PC-9 (cell line): ENCODE measurements at regions not wholly inside any gene's neighbourhood (a gene's known extent, or its start where the extent isn't known, plus 50 kb on each side); places are given as distances from the start of the nearest gene placed in this dataset.

Experiments used
- BruUV-seq: library from RNA; stranded (reverse); fragments of 400-500 nt; replicated peaks from 2 replicates; lab custom pipeline; 2021; lab: Mats Ljungman, UMichigan
- CTCF ChIA-PET: fragments of 300-600 bp; sonication (Branson Sonifier 250); formaldehyde crosslinking; loops from one replicate; lab custom pipeline; 2022; ENCODE audit warnings: antibody characterized with exemption; lab: Charles Lee
- POLR2A ChIA-PET: fragments of 300-600 bp; sonication (Branson Sonifier 250); formaldehyde crosslinking; loops from one replicate; lab custom pipeline; 2022; ENCODE audit warnings: antibody characterized with exemption; ENCODE audit not compliant: unreplicated experiment; lab: Charles Lee
- DNase-seq, 2 experiments: peaks; one replicate each; pipeline versions ENCODE4 v3.0.0 to v3.0.0-alpha.2; 2015 to 2022; ENCODE audit warnings: mixed read lengths in 1 of 2
- H2AFZ ChIP-seq: fragments of 200-600 bp; sonication (generic); 2 replicates; pipeline ENCODE4 v1.8.1; 2017; ENCODE audit warnings: antibody characterized with exemption
- H3F3A ChIP-seq: fragments of 200-600 bp; sonication (generic); 2 replicates; pipeline ENCODE4 v1.8.1; 2017; ENCODE audit warnings: antibody characterized with exemption, mild to moderate bottlenecking, low read depth; ENCODE audit not compliant: insufficient read depth
- H3K27ac ChIP-seq: fragments of 200-600 bp; sonication (generic); 2 replicates; pipeline ENCODE4 v1.6.1; 2016; ENCODE audit warnings: mixed run types
- H3K27me3 ChIP-seq: fragments of 200-600 bp; sonication (generic); 2 replicates; pipeline ENCODE4 v1.6.1; 2016; ENCODE audit warnings: low read depth, mixed run types; ENCODE audit not compliant: insufficient read depth
- H3K36me3 ChIP-seq: fragments of 200-600 bp; sonication (generic); 2 replicates; pipeline ENCODE4 v1.6.1; 2016; ENCODE audit warnings: low read depth, mixed run types
- H3K4me1 ChIP-seq: fragments of 200-600 bp; sonication (generic); replicated peaks from 2 replicates; pipeline ENCODE4 v1.6.1; 2016; ENCODE audit warnings: mixed run types; ENCODE audit not compliant: insufficient read depth
- H3K4me2 ChIP-seq: fragments of 200-600 bp; sonication (generic); 2 replicates; pipeline ENCODE4 v1.6.1; 2017; ENCODE audit warnings: mixed run types
- H3K4me3 ChIP-seq: fragments of 200-600 bp; sonication (generic); 2 replicates; pipeline ENCODE4 v1.6.1; 2016; ENCODE audit warnings: mixed run types
- H3K79me2 ChIP-seq: fragments of 200-600 bp; sonication (generic); 2 replicates; pipeline ENCODE4 v1.6.1; 2017; ENCODE audit warnings: low read depth, mixed run types
- H3K9me2 ChIP-seq: fragments of 200-600 bp; sonication (generic); 2 replicates; pipeline ENCODE4 v1.8.1; 2017; ENCODE audit warnings: mild to moderate bottlenecking; ENCODE audit not compliant: insufficient read depth
- H3K9me3 ChIP-seq: fragments of 200-600 bp; sonication (generic); 2 replicates; pipeline ENCODE4 v1.8.1; 2016; ENCODE audit warnings: low read depth; ENCODE audit not compliant: insufficient read depth
- H4K20me1 ChIP-seq: fragments of 200-600 bp; sonication (generic); 2 replicates; pipeline ENCODE4 v1.8.1; 2017; ENCODE audit not compliant: insufficient read depth
- EZH2 ChIP-seq: fragments of 200-600 bp; sonication (generic); IDR thresholded peaks from 2 replicates; pipeline ENCODE4 v1.8.0; 2017; ENCODE audit warnings: antibody characterized with exemption, low read depth
- intact Hi-C: fragments of 100-400 bp; cut with micrococcal nuclease; formaldehyde crosslinking; loops from one replicate; pipeline ENCODE4 v1.10.0; 2022; ENCODE audit not compliant: unreplicated experiment
- TF ChIP-seq, protein P1 (sequence below): fragments of 200-600 bp; sonication (generic); conservative IDR thresholded peaks from 2 replicates; pipeline ENCODE4 v1.6.1; 2017; ENCODE audit warnings: mixed run types, antibody characterized with exemption, mild to moderate bottlenecking, moderate library complexity

GRCh38 chr9:115202181-115202580 lies 84.2 kb upstream of the TNC start:
- POLR2A ChIA-PET = no interaction called here
- TF ChIP-seq, protein P1, sequence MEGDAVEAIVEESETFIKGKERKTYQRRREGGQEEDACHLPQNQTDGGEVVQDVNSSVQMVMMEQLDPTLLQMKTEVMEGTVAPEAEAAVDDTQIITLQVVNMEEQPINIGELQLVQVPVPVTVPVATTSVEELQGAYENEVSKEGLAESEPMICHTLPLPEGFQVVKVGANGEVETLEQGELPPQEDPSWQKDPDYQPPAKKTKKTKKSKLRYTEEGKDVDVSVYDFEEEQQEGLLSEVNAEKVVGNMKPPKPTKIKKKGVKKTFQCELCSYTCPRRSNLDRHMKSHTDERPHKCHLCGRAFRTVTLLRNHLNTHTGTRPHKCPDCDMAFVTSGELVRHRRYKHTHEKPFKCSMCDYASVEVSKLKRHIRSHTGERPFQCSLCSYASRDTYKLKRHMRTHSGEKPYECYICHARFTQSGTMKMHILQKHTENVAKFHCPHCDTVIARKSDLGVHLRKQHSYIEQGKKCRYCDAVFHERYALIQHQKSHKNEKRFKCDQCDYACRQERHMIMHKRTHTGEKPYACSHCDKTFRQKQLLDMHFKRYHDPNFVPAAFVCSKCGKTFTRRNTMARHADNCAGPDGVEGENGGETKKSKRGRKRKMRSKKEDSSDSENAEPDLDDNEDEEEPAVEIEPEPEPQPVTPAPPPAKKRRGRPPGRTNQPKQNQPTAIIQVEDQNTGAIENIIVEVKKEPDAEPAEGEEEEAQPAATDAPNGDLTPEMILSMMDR = no peak
- no peak for TF ChIP-seq EZH2
- Histone ChIP-seq H3K36me3 (no peaks in the 10 kb centered on the region), H2AFZ (no peak overlapping the region), H3K27ac (no peak overlapping the region), H3K4me3 (no peak overlapping the region), H3K4me1 (peaks cover 27% of the 10 kb centered on the region), H3K4me2 (no peak overlapping the region), H4K20me1 (no peaks in the 10 kb centered on the region), H3K79me2 (no peaks in the 10 kb centered on the region), H3K9me2 (no peaks in the 10 kb centered on the region), H3F3A (peaks cover 10% of the 10 kb centered on the region; the same call in 1 of the 2 replicates), H3K27me3 (no peaks in the 10 kb centered on the region), H3K9me3 (0 out of 2 replicates have a peak, but pooled peaks cover 3% of the 10 kb centered on the region)
- intact Hi-C loops = no loop called here
- DNase-seq = no peak
- no TSS peak for BruUV-seq
- CTCF ChIA-PET = no interaction called here

DNA sequence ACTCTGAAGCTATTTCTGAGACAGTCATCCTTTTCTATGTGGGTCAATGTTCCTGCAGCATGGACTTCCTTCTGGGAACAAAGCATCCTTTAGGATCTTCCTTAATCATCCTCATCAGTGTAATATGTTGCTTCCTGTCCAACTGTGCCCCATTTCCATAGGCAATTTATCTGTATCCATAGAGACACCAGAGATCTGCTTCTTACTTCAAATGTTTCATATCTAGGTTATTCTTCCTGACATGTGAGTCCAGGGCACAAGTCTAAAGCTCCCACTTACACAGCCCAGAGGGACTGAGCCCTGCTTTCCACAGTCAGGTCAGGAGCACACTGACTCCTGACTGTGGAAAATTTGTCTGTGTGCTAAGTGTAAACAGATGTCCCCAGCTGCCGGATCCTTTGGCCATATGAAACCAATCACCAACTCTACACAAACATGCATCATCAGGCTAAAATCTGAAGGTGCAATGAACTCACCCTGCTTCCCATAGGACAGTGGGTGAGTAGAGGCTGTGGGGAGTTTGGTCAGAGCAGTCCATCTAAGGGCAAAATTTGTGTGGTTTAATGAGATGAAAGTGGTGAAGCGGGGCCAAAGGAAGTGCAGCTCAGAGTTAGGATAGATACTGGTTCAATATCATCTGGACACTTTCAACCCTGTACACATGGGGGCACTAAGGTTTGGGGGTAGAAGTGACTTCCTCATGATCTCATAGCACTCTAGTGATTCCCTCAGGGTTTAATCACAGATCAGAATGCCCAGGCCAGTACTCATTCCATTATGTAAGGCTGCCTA lies 85.2 kb upstream of the TNC start:
- no peak overlapping the region for H3K27ac ChIP-seq
- intact Hi-C loops = no loop called here
- H3K79me2 ChIP-seq = no peaks in the 10 kb centered on the region
- H3K9me2 ChIP-seq = no peaks in the 10 kb centered on the region
- peaks cover 7% of the 10 kb centered on the region; the same call in 1 of the 2 replicates for H3F3A ChIP-seq
- TF ChIP-seq, protein P1 = no peak
- no peak for TF ChIP-seq EZH2
- 0 out of 2 replicates have a peak, but pooled peaks cover 3% of the 10 kb centered on the region for H3K9me3 ChIP-seq
- no peak overlapping the region for H3K4me3 ChIP-seq
- CTCF ChIA-PET = no interaction called here
- no peaks in the 10 kb centered on the region for H3K27me3 ChIP-seq
- no peak overlapping the region for H2AFZ ChIP-seq
- H3K4me2 ChIP-seq = no peak overlapping the region
- no peak for DNase-seq
- H3K36me3 ChIP-seq = no peaks in the 10 kb centered on the region
- H4K20me1 ChIP-seq = no peaks in the 10 kb centered on the region
- H3K4me1 ChIP-seq = peaks cover 21% of the 10 kb centered on the region
- no TSS peak for BruUV-seq
- POLR2A ChIA-PET = no interaction called here

DNA sequence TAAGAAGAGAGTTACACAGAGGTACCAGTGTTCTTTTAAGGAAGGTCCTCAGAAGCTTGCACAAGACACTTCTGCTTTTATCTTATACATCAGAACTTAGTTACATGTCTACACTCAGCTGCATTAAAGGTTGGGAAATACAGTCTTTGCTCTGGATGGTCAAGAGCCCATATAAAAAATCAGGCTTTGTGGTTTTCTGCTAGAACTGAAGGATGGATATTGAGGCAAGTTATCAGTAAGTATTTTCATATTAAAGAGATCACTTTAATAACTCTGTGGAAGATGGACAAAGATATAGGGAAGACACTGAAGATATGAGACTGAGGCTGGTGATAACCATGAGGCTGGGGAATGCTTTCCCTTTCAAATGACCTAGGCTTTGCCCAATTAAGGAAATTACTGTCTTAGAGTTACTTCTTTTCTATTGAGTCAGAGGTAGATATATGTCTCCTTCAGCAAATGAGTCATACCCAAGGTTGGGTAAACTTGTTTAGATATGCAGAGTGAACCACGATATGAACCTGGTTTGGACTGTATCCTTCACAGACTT lies 87.0 kb upstream of the TNC start:
- H3K9me2 ChIP-seq = no peaks in the 10 kb centered on the region
- peak in 1 of 2 experiments; percentile 84 for DNase-seq
- intact Hi-C loops = no loop called here
- CTCF ChIA-PET = no interaction called here
- H3K27me3 ChIP-seq = no peaks in the 10 kb centered on the region
- TF ChIP-seq EZH2 = no peak
- TF ChIP-seq, protein P1 = no peak
- H3K27ac ChIP-seq = peak overlapping the region; percentile 39
- no peak overlapping the region; the same call in 1 of the 2 replicates for H3K4me2 ChIP-seq
- no peaks in the 10 kb centered on the region for H3K79me2 ChIP-seq
- POLR2A ChIA-PET = no interaction called here
- H3F3A ChIP-seq = peaks cover 7% of the 10 kb centered on the region; the same call in 1 of the 2 replicates
- H3K4me3 ChIP-seq = no peak overlapping the region
- no peaks in the 10 kb centered on the region for H3K36me3 ChIP-seq
- H3K4me1 ChIP-seq = peaks cover 24% of the 10 kb centered on the region
- no TSS peak for BruUV-seq
- no peak overlapping the region for H2AFZ ChIP-seq
- 0 out of 2 replicates have a peak, but pooled peaks cover 3% of the 10 kb centered on the region for H3K9me3 ChIP-seq
- H4K20me1 ChIP-seq = no peaks in the 10 kb centered on the region
